DND-41 (cell line): ENCODE measurements at regions not wholly inside any gene's neighbourhood (a gene's known extent, or its start where the extent isn't known, plus 50 kb on each side); places are given as distances from the start of the nearest gene placed in this dataset.

ENCODE experiments used
- ATAC-seq: fragments of 200-7000 bp; cut with Tn5 transposase; 3 replicates; pipeline ENCODE4 v1.9.1; 2021; ENCODE audit warnings: low read depth; ENCODE audit not compliant: insufficient read depth
- DNase-seq: peaks from one replicate; pipeline ENCODE4 v3.0.0-alpha.2; 2020
- H2AFZ ChIP-seq: 2 replicates; pipeline ENCODE4 v1.6.0; 2012; ENCODE audit warnings: low read depth, low read length
- H3K27ac ChIP-seq: 2 replicates; pipeline ENCODE4 v1.5.1; 2012; ENCODE audit warnings: low read length, inconsistent platforms
- H3K27me3 ChIP-seq: fragments of 200-600 bp; sonication (generic); 2 replicates; pipeline ENCODE4 v1.6.0; 2012; ENCODE audit warnings: low read length, mild to moderate bottlenecking, inconsistent platforms; ENCODE audit not compliant: insufficient read depth, poor library complexity
- H3K36me3 ChIP-seq: 2 replicates; pipeline ENCODE4 v1.5.1; 2012; ENCODE audit warnings: low read length, inconsistent platforms; ENCODE audit not compliant: insufficient read depth
- H3K4me1 ChIP-seq: 2 replicates; pipeline ENCODE4 v1.5.1; 2012; ENCODE audit warnings: mild to moderate bottlenecking, low read length; ENCODE audit not compliant: insufficient read depth
- H3K4me2 ChIP-seq: 2 replicates; pipeline ENCODE4 v1.6.0; 2012; ENCODE audit warnings: mild to moderate bottlenecking, moderate library complexity, low read length, inconsistent platforms; ENCODE audit not compliant: insufficient read depth
- H3K4me3 ChIP-seq, 2 experiments: fragments of 200-600 bp in 1 of 2; shearing (Covaris generic) in 1 of 2; 2 replicates each; pipeline ENCODE4 v1.5.1; 2012 to 2016; ENCODE audit warnings: inconsistent platforms in 2 of 2, low read length in 2 of 2, mild to moderate bottlenecking in 2 of 2, low read depth in 1 of 2, moderate library complexity in 1 of 2
- H3K79me2 ChIP-seq: 2 replicates; pipeline ENCODE4 v1.6.0; 2012; ENCODE audit warnings: low read length, inconsistent platforms; ENCODE audit not compliant: insufficient read depth
- H3K9ac ChIP-seq: 2 replicates; pipeline ENCODE4 v1.6.0; 2012; ENCODE audit warnings: low read depth, mild to moderate bottlenecking, inconsistent platforms, low read length, moderate library complexity
- H3K9me3 ChIP-seq: 2 replicates; pipeline ENCODE4 v1.5.1; 2012; ENCODE audit warnings: low read length, moderate library complexity, mild to moderate bottlenecking, inconsistent platforms; ENCODE audit not compliant: insufficient read depth, severe bottlenecking
- H4K20me1 ChIP-seq: 2 replicates; pipeline ENCODE4 v1.6.0; 2012; ENCODE audit warnings: low read length; ENCODE audit not compliant: insufficient read depth
- CTCF ChIP-seq: IDR thresholded peaks from 2 replicates; pipeline ENCODE4 v1.5.1; 2012; ENCODE audit warnings: borderline replicate concordance, low read length, moderate library complexity, mild to moderate bottlenecking; ENCODE audit not compliant: poor library complexity, severe bottlenecking; ENCODE audit errors: extremely low read depth
- EZH2 ChIP-seq: IDR thresholded peaks from 3 replicates; pipeline ENCODE4 v1.6.1; 2012; ENCODE audit warnings: borderline replicate concordance, low read depth, mild to moderate bottlenecking, moderate library complexity, low read length, inconsistent platforms; ENCODE audit not compliant: severe bottlenecking

GRCh38 chr10:84837877-84838276 lies 509.5 kb downstream of the CCSER2 start:
- peaks cover 8% of the 10 kb centered on the region for H3K27me3 ChIP-seq
- no peaks in the 10 kb centered on the region for H4K20me1 ChIP-seq
- no peaks in the 10 kb centered on the region for H3K9me3 ChIP-seq
- TF ChIP-seq EZH2 (no peak), CTCF (no peak)
- no peak overlapping the region for H2AFZ ChIP-seq
- H3K4me2 ChIP-seq, result no peak overlapping the region
- H3K4me1 ChIP-seq, result no peaks in the 10 kb centered on the region
- H3K79me2 ChIP-seq, result no peaks in the 10 kb centered on the region
- ATAC-seq, result no peak
- no peaks in the 10 kb centered on the region for H3K36me3 ChIP-seq
- H3K9ac ChIP-seq, result no peak overlapping the region
- H3K27ac ChIP-seq, result no peak overlapping the region
- DNase-seq, result no peak
- no peak overlapping the region for H3K4me3 ChIP-seq

- H3K79me2 ChIP-seq, result no peaks in the 10 kb centered on the region
- H2AFZ ChIP-seq, result no peak overlapping the region
- H3K36me3 ChIP-seq, result no peaks in the 10 kb centered on the region
- no peak for ATAC-seq
- TF ChIP-seq CTCF (no peak), EZH2 (no peak)
- no peak overlapping the region for H3K27ac ChIP-seq
- H3K9ac ChIP-seq, result no peak overlapping the region
- DNase-seq, result peak; percentile 4
- H3K4me3 ChIP-seq, result no peak overlapping the region
- no peak overlapping the region for H3K4me2 ChIP-seq
- H4K20me1 ChIP-seq, result no peaks in the 10 kb centered on the region
- H3K9me3 ChIP-seq, result no peaks in the 10 kb centered on the region
- no peaks in the 10 kb centered on the region for H3K4me1 ChIP-seq
- peaks cover 8% of the 10 kb centered on the region for H3K27me3 ChIP-seq
These were observed 510.5 kb downstream of the CCSER2 start for GRCh38 chr10:84838851-84839250.

- Histone ChIP-seq H3K9ac (no peak overlapping the region), H3K36me3 (no peaks in the 10 kb centered on the region), H3K27ac (no peak overlapping the region), H3K4me1 (no peaks in the 10 kb centered on the region), H2AFZ (no peak overlapping the region), H3K9me3 (no peaks in the 10 kb centered on the region), H3K79me2 (no peaks in the 10 kb centered on the region), H3K4me3 (no peak overlapping the region), H3K4me2 (no peak overlapping the region), H3K27me3 (peaks cover 7% of the 10 kb centered on the region), H4K20me1 (no peaks in the 10 kb centered on the region)
- TF ChIP-seq EZH2 (no peak), CTCF (no peak)
- ATAC-seq, result no peak
- no peak for DNase-seq
These were observed 514.2 kb downstream of the CCSER2 start for GRCh38 chr10:84842593-84842992.

- DNase-seq (no peak), ATAC-seq (no peak)
- Histone ChIP-seq H2AFZ (no peak overlapping the region), H3K79me2 (no peaks in the 10 kb centered on the region), H3K9me3 (no peaks in the 10 kb centered on the region), H4K20me1 (no peaks in the 10 kb centered on the region), H3K27ac (no peak overlapping the region), H3K4me2 (no peak overlapping the region), H3K9ac (no peak overlapping the region), H3K36me3 (no peaks in the 10 kb centered on the region), H3K4me3 (no peak overlapping the region), H3K27me3 (peaks cover 4% of the 10 kb centered on the region), H3K4me1 (no peaks in the 10 kb centered on the region)
- no peak for TF ChIP-seq CTCF
- TF ChIP-seq EZH2, result no peak
These were observed 516.1 kb downstream of the CCSER2 start for GRCh38 chr10:84844461-84844860.
